ENCODE measurements at regions not wholly inside any gene's neighbourhood (a gene's known extent, or its start where the extent isn't known, plus 50 kb on each side); places are given as distances from the start of the nearest gene placed in this dataset.
"Not testable (repeated sequence)": the region's sequence is repeated elsewhere in the genome, so short reads cannot be mapped to it uniquely, and the experiment has no call there.

DNA sequence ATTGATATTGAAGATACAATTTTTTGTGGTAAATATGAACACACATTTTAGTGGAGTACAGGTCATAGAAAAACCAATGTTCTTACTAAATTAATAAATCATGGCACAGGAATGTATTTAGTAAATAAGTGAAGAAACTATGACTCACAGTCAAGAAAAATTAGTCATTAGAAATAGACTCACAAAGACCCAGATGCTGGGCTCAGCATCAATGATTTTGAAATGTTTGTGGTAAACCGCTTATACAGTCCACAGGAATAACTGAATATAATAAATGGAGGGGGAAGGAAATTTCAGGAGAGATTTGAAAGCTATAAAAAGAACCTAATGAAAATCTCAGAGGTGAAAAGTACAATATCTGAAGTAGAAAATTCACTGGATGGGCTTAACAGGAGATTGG, 138.3 kb upstream of the ADCY1 start:
- TF ChIP-seq, protein P1, sequence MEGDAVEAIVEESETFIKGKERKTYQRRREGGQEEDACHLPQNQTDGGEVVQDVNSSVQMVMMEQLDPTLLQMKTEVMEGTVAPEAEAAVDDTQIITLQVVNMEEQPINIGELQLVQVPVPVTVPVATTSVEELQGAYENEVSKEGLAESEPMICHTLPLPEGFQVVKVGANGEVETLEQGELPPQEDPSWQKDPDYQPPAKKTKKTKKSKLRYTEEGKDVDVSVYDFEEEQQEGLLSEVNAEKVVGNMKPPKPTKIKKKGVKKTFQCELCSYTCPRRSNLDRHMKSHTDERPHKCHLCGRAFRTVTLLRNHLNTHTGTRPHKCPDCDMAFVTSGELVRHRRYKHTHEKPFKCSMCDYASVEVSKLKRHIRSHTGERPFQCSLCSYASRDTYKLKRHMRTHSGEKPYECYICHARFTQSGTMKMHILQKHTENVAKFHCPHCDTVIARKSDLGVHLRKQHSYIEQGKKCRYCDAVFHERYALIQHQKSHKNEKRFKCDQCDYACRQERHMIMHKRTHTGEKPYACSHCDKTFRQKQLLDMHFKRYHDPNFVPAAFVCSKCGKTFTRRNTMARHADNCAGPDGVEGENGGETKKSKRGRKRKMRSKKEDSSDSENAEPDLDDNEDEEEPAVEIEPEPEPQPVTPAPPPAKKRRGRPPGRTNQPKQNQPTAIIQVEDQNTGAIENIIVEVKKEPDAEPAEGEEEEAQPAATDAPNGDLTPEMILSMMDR (IDR thresholded peaks at IDR 0.05): no peak
- no peak overlapping the region for H3K4me2 ChIP-seq (replicated peaks; ENCODE audit: extremely low read depth, low read length, poor library complexity, severe bottlenecking)
- no peak overlapping the region for H3K4me3 Mint-ChIP-seq

DNA sequence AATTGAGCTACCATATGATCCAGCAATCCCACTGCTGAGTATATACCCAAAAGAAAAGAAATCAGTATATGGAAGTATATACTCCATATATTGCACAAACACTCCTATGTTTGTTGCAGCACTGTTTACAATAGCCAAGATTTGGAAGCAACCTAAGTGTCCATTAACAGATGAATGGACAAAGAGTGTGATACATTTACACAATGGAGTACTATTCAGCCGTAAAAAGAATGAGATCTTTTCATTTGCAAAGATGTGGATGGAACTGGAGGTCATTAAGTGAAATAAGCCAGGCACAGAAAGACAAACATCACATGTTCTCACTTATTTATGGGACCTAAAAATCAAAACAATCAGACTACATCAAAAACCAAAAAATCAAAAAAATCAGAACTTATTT, 133.4 kb upstream of the ADCY1 start:
- H4K20me1 ChIP-seq (ENCODE audit: insufficient read depth, low read length); H3K4me2 ChIP-seq (replicated peaks; ENCODE audit: extremely low read depth, low read length, poor library complexity, severe bottlenecking); H3K9me3 ChIP-seq (replicated peaks in 1 of 2; ENCODE audit: control insufficient read depth in 1 of 2, insufficient read depth in 1 of 2, low read length in 2 of 2); H3K4me1 Mint-ChIP-seq; H3K27ac ChIP-seq (ENCODE audit: low read depth in 1 of 2, low read length in 2 of 2); H3K9me3 Mint-ChIP-seq; H3K4me1 ChIP-seq (ENCODE audit: control insufficient read depth in 1 of 2, insufficient read depth in 2 of 2, low read length in 2 of 2); H3K36me3 Mint-ChIP-seq; DNase-seq; H3K27ac Mint-ChIP-seq; H3K4me3 Mint-ChIP-seq; H3K9ac ChIP-seq (ENCODE audit: insufficient read depth, low read length, poor library complexity, severe bottlenecking); H3K36me3 ChIP-seq (replicated peaks in 1 of 2; ENCODE audit: control insufficient read depth in 1 of 2, insufficient read depth in 2 of 2, low read length in 2 of 2); intact Hi-C loops (cut with micrococcal nuclease); H3K27me3 Mint-ChIP-seq (ENCODE audit: low read depth in 3 of 3); H3K79me2 ChIP-seq (ENCODE audit: insufficient read depth, low read length); H2AFZ ChIP-seq (ENCODE audit: insufficient read depth, low read depth, low read length, poor library complexity, severe bottlenecking); H3K27me3 ChIP-seq (ENCODE audit: control insufficient read depth in 2 of 2, insufficient read depth in 2 of 2, low read length in 2 of 2); H3K4me3 ChIP-seq (replicated peaks in 1 of 3; ENCODE audit: low read depth in 2 of 3, low read length in 3 of 3): not testable (repeated sequence)
- WGBS (ENCODE audit: insufficient coverage): no CpG with 5 or more reads among the region's 1 CpG

More for the DNA sequence above, 138.3 kb upstream of the ADCY1 start:
- no CpG with 5 or more reads among the region's 1 CpG for WGBS (ENCODE audit: insufficient coverage)
- no peak overlapping the region for H3K27ac ChIP-seq (ENCODE audit: low read depth in 1 of 2, low read length in 2 of 2)
- Mint-ChIP-seq H3K9me3 (peaks cover 0 to 5% (median 0%) of the 10 kb centered on the region in 7 donors), H3K4me1 (no peaks in the 10 kb centered on the region), H3K36me3 (no peaks in the 10 kb centered on the region), H3K27me3 (ENCODE audit: low read depth in 3 of 3) (peaks cover 0 to 5% (median 0%) of the 10 kb centered on the region in 3 donors), H3K27ac (no peak overlapping the region)
- H3K4me1 ChIP-seq (ENCODE audit: control insufficient read depth in 1 of 2, insufficient read depth in 2 of 2, low read length in 2 of 2): no peaks in the 10 kb centered on the region
- no peaks in the 10 kb centered on the region for H4K20me1 ChIP-seq (ENCODE audit: insufficient read depth, low read length)
- intact Hi-C loops (cut with micrococcal nuclease): no loop called here
- H3K27me3 ChIP-seq (ENCODE audit: control insufficient read depth in 2 of 2, insufficient read depth in 2 of 2, low read length in 2 of 2): no peaks in the 10 kb centered on the region
- H3K9ac ChIP-seq (ENCODE audit: insufficient read depth, low read length, poor library complexity, severe bottlenecking): no peak overlapping the region
- H3K36me3 ChIP-seq (replicated peaks in 1 of 2; ENCODE audit: control insufficient read depth in 1 of 2, insufficient read depth in 2 of 2, low read length in 2 of 2): no peaks in the 10 kb centered on the region
- H3K79me2 ChIP-seq (ENCODE audit: insufficient read depth, low read length): no peaks in the 10 kb centered on the region
- no peaks in the 10 kb centered on the region for H3K9me3 ChIP-seq (replicated peaks in 1 of 2; ENCODE audit: control insufficient read depth in 1 of 2, insufficient read depth in 1 of 2, low read length in 2 of 2)
- no peak overlapping the region for H3K4me3 ChIP-seq (replicated peaks in 1 of 3; ENCODE audit: low read depth in 2 of 3, low read length in 3 of 3)
- no peak overlapping the region for H2AFZ ChIP-seq (ENCODE audit: insufficient read depth, low read depth, low read length, poor library complexity, severe bottlenecking)
- no peak for DNase-seq
